Liver (tissue), 8 donors: ENCODE measurements at regions not wholly inside any gene's neighbourhood (a gene's known extent, or its start where the extent isn't known, plus 50 kb on each side); places are given as distances from the start of the nearest gene placed in this dataset.

ENCODE experiments used
- DNase-seq: peaks from one replicate; pipeline ENCODE4 v3.0.0-alpha.2; 2017; ENCODE audit warnings: low spot score
- H3K27ac ChIP-seq, 2 donors: one replicate each; pipeline ENCODE4 v1.7.0; 2013; ENCODE audit warnings: inconsistent platforms in 2 of 2, low read length in 2 of 2, control low read depth in 1 of 2, low read depth in 1 of 2, mild to moderate bottlenecking in 1 of 2
- H3K27me3 ChIP-seq, 4 donors: one replicate each; pipeline versions ENCODE4 v1.6.1 to v1.7.0; 2013; ENCODE audit warnings: low read length in 3 of 4, inconsistent platforms in 1 of 4, mild to moderate bottlenecking in 1 of 4, moderate library complexity in 1 of 4; ENCODE audit not compliant: control insufficient read depth in 4 of 4, insufficient read depth in 4 of 4
- H3K36me3 ChIP-seq, 4 donors: one replicate each; pipeline versions ENCODE4 v1.6.1 to v1.7.0; 2013; ENCODE audit warnings: low read length in 3 of 4, mild to moderate bottlenecking in 3 of 4, low read depth in 1 of 4, moderate library complexity in 1 of 4; ENCODE audit not compliant: control insufficient read depth in 4 of 4, insufficient read depth in 3 of 4
- H3K4me1 ChIP-seq, 4 donors: one replicate each; pipeline versions ENCODE4 v1.6.1 to v1.7.0; 2013; ENCODE audit warnings: low read length in 3 of 4, mild to moderate bottlenecking in 3 of 4, moderate library complexity in 1 of 4; ENCODE audit not compliant: control insufficient read depth in 4 of 4, insufficient read depth in 4 of 4
- H3K4me3 ChIP-seq, 3 donors: one replicate each; pipeline versions ENCODE4 v1.6.1 to v1.7.0; 2013; ENCODE audit warnings: low read length in 3 of 3, control low read depth in 1 of 3, low read depth in 1 of 3, mild to moderate bottlenecking in 1 of 3
- H3K9ac ChIP-seq, 2 donors: one replicate each; pipeline ENCODE4 v1.7.0; 2013; ENCODE audit warnings: low read length in 2 of 2, mild to moderate bottlenecking in 2 of 2, moderate library complexity in 2 of 2, control low read depth in 1 of 2, low read depth in 1 of 2
- H3K9me3 ChIP-seq, 4 donors: one replicate each; pipeline versions ENCODE4 v1.6.1 to v1.7.0; 2013; ENCODE audit warnings: low read length in 3 of 4; ENCODE audit not compliant: control insufficient read depth in 4 of 4
- EGR1 ChIP-seq, 2 donors: IDR thresholded peaks; 2 replicates each; pipeline ENCODE4 v1.6.1; 2016 to 2018; ENCODE audit warnings: antibody characterized with exemption in 2 of 2, low read depth in 2 of 2
- FOXA1 ChIP-seq: IDR thresholded peaks from 2 replicates; pipeline ENCODE4 v1.6.1; 2016; ENCODE audit warnings: antibody characterized with exemption
- FOXA2 ChIP-seq: IDR thresholded peaks from 2 replicates; pipeline ENCODE4 v1.6.1; 2016; ENCODE audit warnings: antibody characterized with exemption
- GABPA ChIP-seq, 2 donors: IDR thresholded peaks in 1 of 2; conservative IDR thresholded peaks in 1 of 2; 2 replicates each; pipeline ENCODE4 v1.6.1; 2016; ENCODE audit warnings: antibody characterized with exemption in 2 of 2, mild to moderate bottlenecking in 1 of 2, moderate library complexity in 1 of 2
- HNF4A ChIP-seq, 2 donors: conservative IDR thresholded peaks; 2 replicates each; pipeline ENCODE4 v1.6.1; 2016; ENCODE audit warnings: antibody characterized with exemption in 2 of 2, mild to moderate bottlenecking in 2 of 2
- JUND ChIP-seq, 2 donors: IDR thresholded peaks; 2 replicates each; pipeline ENCODE4 v1.6.1; 2016; ENCODE audit warnings: antibody characterized with exemption in 2 of 2
- NR2F2 ChIP-seq: IDR thresholded peaks from 2 replicates; pipeline ENCODE4 v1.6.1; 2016; ENCODE audit warnings: antibody characterized with exemption
- RAD21 ChIP-seq, 2 donors: IDR thresholded peaks; 2 replicates each; pipeline ENCODE4 v1.6.1; 2016; ENCODE audit warnings: antibody characterized with exemption in 2 of 2, mild to moderate bottlenecking in 2 of 2
- SP1 ChIP-seq: IDR thresholded peaks from 2 replicates; pipeline ENCODE4 v1.6.1; 2018; ENCODE audit warnings: antibody characterized with exemption, mild to moderate bottlenecking
- WGBS: extraction: QIAGEN DNeasy Blood & Tissue Kit; methylation state at CpG from one replicate; pipeline ENCODE4 v1.1.7; 2013; 5-methylcytosine and 5-hydroxymethylcytosine counted together
- TF ChIP-seq, protein P1 (sequence below): IDR thresholded peaks from 2 replicates; pipeline ENCODE4 v1.6.1; 2016; ENCODE audit warnings: antibody characterized with exemption
- TF ChIP-seq, protein P2 (sequence below): IDR thresholded peaks from 2 replicates; pipeline ENCODE4 v1.6.1; 2016; ENCODE audit warnings: antibody characterized with exemption
- TF ChIP-seq, protein P3 (sequence below): IDR thresholded peaks from 2 replicates; pipeline ENCODE4 v1.6.1; 2016; ENCODE audit warnings: antibody characterized with exemption
- TF ChIP-seq, protein P4 (sequence below): fragments of 150-350 bp; IDR thresholded peaks from 2 replicates; pipeline ENCODE4 v1.5.1; 2017; ENCODE audit warnings: improper control_type of control experiment, low read depth, low read length; ENCODE audit not compliant: missing input control
- TF ChIP-seq, protein P5 (sequence below): IDR thresholded peaks from 2 replicates; pipeline ENCODE4 v1.6.1; 2016; ENCODE audit warnings: antibody characterized with exemption, mild to moderate bottlenecking
- donor health status: healthy.
- donor health status: healthy.
- donor health status: healthy.
- donor health status: healthy.
- donor health status: healthy.

DNA sequence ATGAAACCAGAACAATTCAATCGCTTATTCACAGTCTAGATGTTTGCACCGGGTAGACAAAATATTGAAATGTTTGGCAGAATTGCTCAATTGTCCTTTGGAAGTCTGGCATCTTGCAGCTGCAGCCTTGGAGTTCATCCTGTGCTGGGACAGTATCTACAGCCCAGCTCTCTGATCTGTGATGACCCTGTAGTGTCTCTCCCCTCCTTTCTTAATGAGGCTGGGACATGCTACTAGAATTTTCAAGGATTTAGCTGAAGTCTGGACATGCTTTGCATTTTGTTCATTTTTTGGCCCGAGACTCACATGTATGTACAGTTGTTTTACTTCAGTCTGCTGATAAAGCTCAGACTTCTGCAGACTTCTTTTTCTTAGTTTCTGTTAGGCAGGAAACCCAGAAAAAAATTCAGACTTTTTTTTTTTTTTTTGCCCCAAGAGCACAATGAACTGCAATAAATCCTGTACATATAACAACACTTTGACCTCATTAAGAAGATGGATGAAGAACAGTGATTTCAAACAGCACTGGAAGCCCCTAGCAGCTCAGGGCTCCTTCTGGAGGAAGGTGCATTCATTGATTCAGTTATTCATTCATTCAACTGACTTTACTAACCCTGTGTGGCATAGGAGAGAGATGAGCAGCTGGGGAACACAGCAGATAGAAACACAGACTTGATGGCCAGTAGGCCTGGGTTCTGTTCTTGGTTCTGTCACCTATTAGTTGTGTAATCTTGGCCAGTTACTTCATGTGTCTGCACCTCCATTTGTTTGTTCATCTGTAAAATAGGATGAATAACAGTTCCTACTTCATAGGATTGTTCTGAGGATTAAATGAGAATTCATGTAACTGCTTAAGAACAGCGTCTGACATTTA lies 210.0 kb downstream of the MAP2K4 start:
- Histone ChIP-seq H3K27ac (no peak overlapping the region), H3K9ac (no peak overlapping the region)
- no peak for DNase-seq

More for the DNA sequence above, 210.0 kb downstream of the MAP2K4 start:
- TF ChIP-seq HNF4A (conservative IDR thresholded peaks at IDR 0.05), result no peak
- peak; percentile 13 for TF ChIP-seq SP1
- TF ChIP-seq, protein P1, sequence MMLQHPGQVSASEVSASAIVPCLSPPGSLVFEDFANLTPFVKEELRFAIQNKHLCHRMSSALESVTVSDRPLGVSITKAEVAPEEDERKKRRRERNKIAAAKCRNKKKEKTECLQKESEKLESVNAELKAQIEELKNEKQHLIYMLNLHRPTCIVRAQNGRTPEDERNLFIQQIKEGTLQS, result no peak
- TF ChIP-seq, protein P2, sequence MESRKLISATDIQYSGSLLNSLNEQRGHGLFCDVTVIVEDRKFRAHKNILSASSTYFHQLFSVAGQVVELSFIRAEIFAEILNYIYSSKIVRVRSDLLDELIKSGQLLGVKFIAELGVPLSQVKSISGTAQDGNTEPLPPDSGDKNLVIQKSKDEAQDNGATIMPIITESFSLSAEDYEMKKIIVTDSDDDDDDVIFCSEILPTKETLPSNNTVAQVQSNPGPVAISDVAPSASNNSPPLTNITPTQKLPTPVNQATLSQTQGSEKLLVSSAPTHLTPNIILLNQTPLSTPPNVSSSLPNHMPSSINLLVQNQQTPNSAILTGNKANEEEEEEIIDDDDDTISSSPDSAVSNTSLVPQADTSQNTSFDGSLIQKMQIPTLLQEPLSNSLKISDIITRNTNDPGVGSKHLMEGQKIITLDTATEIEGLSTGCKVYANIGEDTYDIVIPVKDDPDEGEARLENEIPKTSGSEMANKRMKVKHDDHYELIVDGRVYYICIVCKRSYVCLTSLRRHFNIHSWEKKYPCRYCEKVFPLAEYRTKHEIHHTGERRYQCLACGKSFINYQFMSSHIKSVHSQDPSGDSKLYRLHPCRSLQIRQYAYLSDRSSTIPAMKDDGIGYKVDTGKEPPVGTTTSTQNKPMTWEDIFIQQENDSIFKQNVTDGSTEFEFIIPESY, result no peak
- TF ChIP-seq, protein P3, sequence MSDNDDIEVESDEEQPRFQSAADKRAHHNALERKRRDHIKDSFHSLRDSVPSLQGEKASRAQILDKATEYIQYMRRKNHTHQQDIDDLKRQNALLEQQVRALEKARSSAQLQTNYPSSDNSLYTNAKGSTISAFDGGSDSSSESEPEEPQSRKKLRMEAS, result no peak
- TF ChIP-seq FOXA1, result no peak
- no peak for TF ChIP-seq JUND (IDR thresholded peaks at IDR 0.05)
- no peak for TF ChIP-seq GABPA (IDR thresholded peaks at IDR 0.05 in 1 of 2, conservative IDR thresholded peaks at IDR 0.05 in 1 of 2)
- TF ChIP-seq FOXA2, result no peak
- TF ChIP-seq EGR1 (IDR thresholded peaks at IDR 0.05; ENCODE audit: low read depth in 2 of 2), result no peak
- peak; percentile 79 for TF ChIP-seq NR2F2
- no peak for TF ChIP-seq RAD21 (IDR thresholded peaks at IDR 0.05)
- TF ChIP-seq, protein P4, sequence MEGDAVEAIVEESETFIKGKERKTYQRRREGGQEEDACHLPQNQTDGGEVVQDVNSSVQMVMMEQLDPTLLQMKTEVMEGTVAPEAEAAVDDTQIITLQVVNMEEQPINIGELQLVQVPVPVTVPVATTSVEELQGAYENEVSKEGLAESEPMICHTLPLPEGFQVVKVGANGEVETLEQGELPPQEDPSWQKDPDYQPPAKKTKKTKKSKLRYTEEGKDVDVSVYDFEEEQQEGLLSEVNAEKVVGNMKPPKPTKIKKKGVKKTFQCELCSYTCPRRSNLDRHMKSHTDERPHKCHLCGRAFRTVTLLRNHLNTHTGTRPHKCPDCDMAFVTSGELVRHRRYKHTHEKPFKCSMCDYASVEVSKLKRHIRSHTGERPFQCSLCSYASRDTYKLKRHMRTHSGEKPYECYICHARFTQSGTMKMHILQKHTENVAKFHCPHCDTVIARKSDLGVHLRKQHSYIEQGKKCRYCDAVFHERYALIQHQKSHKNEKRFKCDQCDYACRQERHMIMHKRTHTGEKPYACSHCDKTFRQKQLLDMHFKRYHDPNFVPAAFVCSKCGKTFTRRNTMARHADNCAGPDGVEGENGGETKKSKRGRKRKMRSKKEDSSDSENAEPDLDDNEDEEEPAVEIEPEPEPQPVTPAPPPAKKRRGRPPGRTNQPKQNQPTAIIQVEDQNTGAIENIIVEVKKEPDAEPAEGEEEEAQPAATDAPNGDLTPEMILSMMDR, result no peak
- TF ChIP-seq, protein P5, sequence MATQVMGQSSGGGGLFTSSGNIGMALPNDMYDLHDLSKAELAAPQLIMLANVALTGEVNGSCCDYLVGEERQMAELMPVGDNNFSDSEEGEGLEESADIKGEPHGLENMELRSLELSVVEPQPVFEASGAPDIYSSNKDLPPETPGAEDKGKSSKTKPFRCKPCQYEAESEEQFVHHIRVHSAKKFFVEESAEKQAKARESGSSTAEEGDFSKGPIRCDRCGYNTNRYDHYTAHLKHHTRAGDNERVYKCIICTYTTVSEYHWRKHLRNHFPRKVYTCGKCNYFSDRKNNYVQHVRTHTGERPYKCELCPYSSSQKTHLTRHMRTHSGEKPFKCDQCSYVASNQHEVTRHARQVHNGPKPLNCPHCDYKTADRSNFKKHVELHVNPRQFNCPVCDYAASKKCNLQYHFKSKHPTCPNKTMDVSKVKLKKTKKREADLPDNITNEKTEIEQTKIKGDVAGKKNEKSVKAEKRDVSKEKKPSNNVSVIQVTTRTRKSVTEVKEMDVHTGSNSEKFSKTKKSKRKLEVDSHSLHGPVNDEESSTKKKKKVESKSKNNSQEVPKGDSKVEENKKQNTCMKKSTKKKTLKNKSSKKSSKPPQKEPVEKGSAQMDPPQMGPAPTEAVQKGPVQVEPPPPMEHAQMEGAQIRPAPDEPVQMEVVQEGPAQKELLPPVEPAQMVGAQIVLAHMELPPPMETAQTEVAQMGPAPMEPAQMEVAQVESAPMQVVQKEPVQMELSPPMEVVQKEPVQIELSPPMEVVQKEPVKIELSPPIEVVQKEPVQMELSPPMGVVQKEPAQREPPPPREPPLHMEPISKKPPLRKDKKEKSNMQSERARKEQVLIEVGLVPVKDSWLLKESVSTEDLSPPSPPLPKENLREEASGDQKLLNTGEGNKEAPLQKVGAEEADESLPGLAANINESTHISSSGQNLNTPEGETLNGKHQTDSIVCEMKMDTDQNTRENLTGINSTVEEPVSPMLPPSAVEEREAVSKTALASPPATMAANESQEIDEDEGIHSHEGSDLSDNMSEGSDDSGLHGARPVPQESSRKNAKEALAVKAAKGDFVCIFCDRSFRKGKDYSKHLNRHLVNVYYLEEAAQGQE, result no peak
- Histone ChIP-seq H3K36me3 (peaks cover 0 to 2% (median 0%) of the 10 kb centered on the region in 4 donors), H3K27me3 (peaks cover 0 to 7% (median 0%) of the 10 kb centered on the region in 4 donors), H3K4me1 (no peaks in the 10 kb centered on the region), H3K9me3 (no peaks in the 10 kb centered on the region), H3K4me3 (no peak overlapping the region)
- 62% methylated on average over 4 of the region's 4 CpGs for WGBS
